GM12891 (cell line): ENCODE measurements at regions not wholly inside any gene's neighbourhood (a gene's known extent, or its start where the extent isn't known, plus 50 kb on each side); places are given as distances from the start of the nearest gene placed in this dataset.

ENCODE experiments used
- POLR2A ChIP-seq: IDR thresholded peaks from 2 replicates; pipeline ENCODE4 v1.6.1; 2011; ENCODE audit warnings: low read depth, low read length, control low read depth
- POLR2AphosphoS5 ChIP-seq: IDR thresholded peaks from 2 replicates; pipeline ENCODE4 v1.6.1; 2011; ENCODE audit warnings: low read depth, low read length, control low read depth

GRCh38 chr2:2705871-2706270, 374.8 kb upstream of the MYT1L start:
- TF ChIP-seq POLR2A (no peak), POLR2AphosphoS5 (no peak)
